Mesendoderm (in vitro differentiated cells): ENCODE measurements at regions not wholly inside any gene's neighbourhood (a gene's known extent, or its start where the extent isn't known, plus 50 kb on each side); places are given as distances from the start of the nearest gene placed in this dataset.

ENCODE experiments used
- DNase-seq: peaks from one replicate; pipeline ENCODE4 v3.0.0; 2013
- H2AK5ac ChIP-seq: 2 replicates; pipeline ENCODE4 v1.6.1; 2013; ENCODE audit warnings: low read length, inconsistent platforms
- H2BK120ac ChIP-seq: 2 replicates; pipeline ENCODE4 v1.6.1; 2013; ENCODE audit warnings: low read depth, mild to moderate bottlenecking, low read length, moderate library complexity, mixed read lengths
- H2BK15ac ChIP-seq: replicated peaks from 2 replicates; pipeline ENCODE4 v1.6.1; 2013; ENCODE audit warnings: low read depth, mild to moderate bottlenecking, moderate library complexity
- H2BK5ac ChIP-seq: 2 replicates; pipeline ENCODE4 v1.6.1; 2013; ENCODE audit warnings: low read length, inconsistent platforms
- H3K18ac ChIP-seq: 2 replicates; pipeline ENCODE4 v1.6.1; 2013; ENCODE audit warnings: mild to moderate bottlenecking, low read length, mixed read lengths
- H3K23ac ChIP-seq: one replicate; pipeline ENCODE4 v1.6.1; 2013; ENCODE audit warnings: low read length
- H3K27ac ChIP-seq: 2 replicates; pipeline ENCODE4 v1.5.1; 2013; ENCODE audit warnings: low read depth, mild to moderate bottlenecking, inconsistent platforms, low read length, moderate library complexity
- H3K27me3 ChIP-seq: 2 replicates; pipeline ENCODE4 v1.6.1; 2013; ENCODE audit warnings: low read length, control low read depth, mild to moderate bottlenecking, inconsistent platforms; ENCODE audit not compliant: insufficient read depth, poor library complexity
- H3K36me3 ChIP-seq: 2 replicates; pipeline ENCODE4 v1.6.1; 2013; ENCODE audit warnings: low read length, inconsistent platforms; ENCODE audit not compliant: control insufficient read depth, insufficient read depth
- H3K4ac ChIP-seq: one replicate; pipeline ENCODE4 v1.6.1; 2013; ENCODE audit warnings: low read depth, mild to moderate bottlenecking, low read length, moderate library complexity
- H3K4me1 ChIP-seq: 2 replicates; pipeline ENCODE4 v1.6.1; 2013; ENCODE audit warnings: low read depth, low read length, inconsistent platforms; ENCODE audit not compliant: control insufficient read depth
- H3K4me2 ChIP-seq: 2 replicates; pipeline ENCODE4 v1.6.1; 2013; ENCODE audit warnings: low read length
- H3K4me3 ChIP-seq: 2 replicates; pipeline ENCODE4 v1.5.1; 2013; ENCODE audit warnings: mild to moderate bottlenecking, low read length
- H3K56ac ChIP-seq: one replicate; pipeline ENCODE4 v1.6.1; 2013; ENCODE audit warnings: low read length
- H3K79me1 ChIP-seq: 2 replicates; pipeline ENCODE4 v1.6.1; 2013; ENCODE audit warnings: low read length, inconsistent platforms
- H3K79me2 ChIP-seq: 2 replicates; pipeline ENCODE4 v1.6.1; 2013; ENCODE audit warnings: mild to moderate bottlenecking, low read length; ENCODE audit not compliant: control insufficient read depth, insufficient read depth
- H3K9ac ChIP-seq: 2 replicates; pipeline ENCODE4 v1.6.1; 2013; ENCODE audit warnings: low read length, inconsistent platforms
- H4K5ac ChIP-seq: one replicate; pipeline ENCODE4 v1.6.1; 2013; ENCODE audit warnings: low read length
- H4K8ac ChIP-seq: one replicate; pipeline ENCODE4 v1.6.1; 2013; ENCODE audit warnings: low read depth, mild to moderate bottlenecking, control low read depth, low read length, moderate library complexity
- WGBS: extraction: QIAGEN DNeasy Blood & Tissue Kit; methylation state at CpG from one replicate; pipeline ENCODE4 v1.1.7; 2013; ENCODE audit warnings: low lambda C conversion rate, missing lambda C conversion rate; ENCODE audit not compliant: insufficient coverage; ENCODE audit errors: extremely low coverage; 5-methylcytosine and 5-hydroxymethylcytosine counted together

- no CpG with 5 or more reads among the region's 8 CpGs for WGBS
- no peak overlapping the region for H3K9ac ChIP-seq
- H4K8ac ChIP-seq = no peak overlapping the region
- no peak overlapping the region for H2AK5ac ChIP-seq
- H3K27ac ChIP-seq = no peak overlapping the region
- H3K79me2 ChIP-seq = no peaks in the 10 kb centered on the region
- no peak overlapping the region for H4K5ac ChIP-seq
- DNase-seq = no peak
- H3K79me1 ChIP-seq = no peaks in the 10 kb centered on the region
- H3K4me2 ChIP-seq = no peak overlapping the region
- H3K4me3 ChIP-seq = no peak overlapping the region
- no peak overlapping the region for H2BK15ac ChIP-seq
- H2BK120ac ChIP-seq = no peak overlapping the region
- no peak overlapping the region for H3K23ac ChIP-seq
- no peaks in the 10 kb centered on the region for H3K4me1 ChIP-seq
- no peak overlapping the region for H3K18ac ChIP-seq
- H3K4ac ChIP-seq = no peak overlapping the region
- H2BK5ac ChIP-seq = no peak overlapping the region
- no peak overlapping the region for H3K56ac ChIP-seq
- no peaks in the 10 kb centered on the region for H3K27me3 ChIP-seq
- no peaks in the 10 kb centered on the region for H3K36me3 ChIP-seq
These were observed 101.3 kb downstream of the INHBB start for GRCh38 chr2:120447127-120447785.

DNA sequence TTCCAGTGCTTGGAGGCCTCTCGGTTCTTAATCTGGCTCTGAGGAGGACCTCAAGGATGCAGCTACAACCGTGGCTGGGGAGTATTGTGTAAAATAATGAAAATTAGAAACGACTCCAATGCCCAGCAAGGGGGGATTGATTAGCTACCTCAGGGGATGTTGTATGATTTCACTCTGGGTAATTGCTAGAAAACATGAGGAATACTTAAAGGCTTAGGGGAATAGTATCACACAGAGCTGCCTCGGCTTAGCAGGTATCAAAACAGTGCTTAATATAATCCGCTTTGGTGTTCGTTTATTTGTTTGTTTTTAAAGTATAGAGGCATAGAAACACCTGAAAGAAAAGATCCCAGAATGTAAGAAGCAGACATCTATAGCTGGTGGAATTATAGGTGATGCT is 102.5 kb downstream of the INHBB start:
- H4K8ac ChIP-seq = no peak overlapping the region
- no peak overlapping the region for H3K4ac ChIP-seq
- H3K27me3 ChIP-seq = no peaks in the 10 kb centered on the region
- no peaks in the 10 kb centered on the region for H3K79me2 ChIP-seq
- H3K27ac ChIP-seq = no peak overlapping the region
- H3K18ac ChIP-seq = no peak overlapping the region
- no peak overlapping the region for H4K5ac ChIP-seq
- DNase-seq = no peak
- H3K56ac ChIP-seq = no peak overlapping the region
- H3K79me1 ChIP-seq = no peaks in the 10 kb centered on the region
- no peak overlapping the region for H2BK5ac ChIP-seq
- H2BK15ac ChIP-seq = no peak overlapping the region
- H3K23ac ChIP-seq = no peak overlapping the region
- H3K4me2 ChIP-seq = no peak overlapping the region
- H3K9ac ChIP-seq = no peak overlapping the region
- WGBS = no CpG with 5 or more reads among the region's 6 CpGs
- no peaks in the 10 kb centered on the region for H3K4me1 ChIP-seq
- H2BK120ac ChIP-seq = no peak overlapping the region
- no peak overlapping the region for H3K4me3 ChIP-seq
- H3K36me3 ChIP-seq = no peaks in the 10 kb centered on the region
- H2AK5ac ChIP-seq = no peak overlapping the region

DNA sequence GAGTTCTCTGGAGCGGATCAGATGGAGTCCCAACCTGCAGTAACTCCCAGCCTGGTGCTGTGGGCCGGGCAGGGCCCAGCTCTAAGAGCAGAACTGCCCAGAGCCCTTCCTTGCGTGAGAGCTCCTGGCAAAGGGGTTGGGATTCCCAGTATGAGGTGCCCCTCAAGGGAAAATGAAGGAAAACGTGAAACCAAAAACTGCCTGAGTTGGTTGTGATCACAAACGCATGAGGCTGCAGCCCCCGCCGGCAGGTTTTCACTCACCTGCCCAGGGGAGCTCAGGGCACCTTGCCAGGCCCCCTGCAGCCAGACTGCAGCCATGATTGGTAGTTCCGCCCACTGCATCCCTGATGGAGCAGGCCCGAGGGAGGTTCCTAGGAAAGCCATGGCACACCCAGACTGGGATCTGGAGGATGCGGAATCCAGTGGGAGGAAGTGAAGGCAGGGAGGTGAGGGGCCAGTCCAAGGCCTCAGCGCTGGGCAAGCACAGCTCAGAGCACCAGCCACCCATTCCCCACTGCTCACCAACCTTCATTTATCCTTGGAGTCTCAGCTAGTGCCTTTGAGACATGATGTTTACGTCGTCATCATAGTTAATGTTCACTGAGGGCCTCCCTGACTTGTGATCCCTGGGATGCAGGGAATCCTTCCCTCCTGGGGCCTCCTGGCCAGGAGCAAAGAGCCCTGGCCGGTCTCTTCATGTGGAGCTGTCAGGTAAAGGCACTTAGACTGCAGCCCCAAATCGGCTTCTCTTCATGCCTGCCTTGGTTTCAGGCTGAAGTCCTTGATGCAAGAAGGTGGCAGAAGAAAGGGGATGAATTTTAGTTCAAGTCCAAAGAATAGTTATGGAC is 103.2 kb downstream of the INHBB start:
- no peak overlapping the region for H3K9ac ChIP-seq
- no peaks in the 10 kb centered on the region for H3K27me3 ChIP-seq
- no peak overlapping the region for H2AK5ac ChIP-seq
- no peak overlapping the region for H3K23ac ChIP-seq
- no peak overlapping the region for H3K27ac ChIP-seq
- no peak overlapping the region for H3K18ac ChIP-seq
- no peak overlapping the region for H2BK120ac ChIP-seq
- H2BK5ac ChIP-seq = no peak overlapping the region
- H4K8ac ChIP-seq = no peak overlapping the region
- no peaks in the 10 kb centered on the region for H3K79me1 ChIP-seq
- no peak overlapping the region for H3K4me2 ChIP-seq
- no peaks in the 10 kb centered on the region for H3K4me1 ChIP-seq
- H3K79me2 ChIP-seq = no peaks in the 10 kb centered on the region
- no peaks in the 10 kb centered on the region for H3K36me3 ChIP-seq
- H3K4ac ChIP-seq = no peak overlapping the region
- H2BK15ac ChIP-seq = no peak overlapping the region
- no peak overlapping the region for H3K4me3 ChIP-seq
- no peak for DNase-seq
- WGBS = no CpG with 5 or more reads among the region's 15 CpGs
- H4K5ac ChIP-seq = no peak overlapping the region
- no peak overlapping the region for H3K56ac ChIP-seq

DNA sequence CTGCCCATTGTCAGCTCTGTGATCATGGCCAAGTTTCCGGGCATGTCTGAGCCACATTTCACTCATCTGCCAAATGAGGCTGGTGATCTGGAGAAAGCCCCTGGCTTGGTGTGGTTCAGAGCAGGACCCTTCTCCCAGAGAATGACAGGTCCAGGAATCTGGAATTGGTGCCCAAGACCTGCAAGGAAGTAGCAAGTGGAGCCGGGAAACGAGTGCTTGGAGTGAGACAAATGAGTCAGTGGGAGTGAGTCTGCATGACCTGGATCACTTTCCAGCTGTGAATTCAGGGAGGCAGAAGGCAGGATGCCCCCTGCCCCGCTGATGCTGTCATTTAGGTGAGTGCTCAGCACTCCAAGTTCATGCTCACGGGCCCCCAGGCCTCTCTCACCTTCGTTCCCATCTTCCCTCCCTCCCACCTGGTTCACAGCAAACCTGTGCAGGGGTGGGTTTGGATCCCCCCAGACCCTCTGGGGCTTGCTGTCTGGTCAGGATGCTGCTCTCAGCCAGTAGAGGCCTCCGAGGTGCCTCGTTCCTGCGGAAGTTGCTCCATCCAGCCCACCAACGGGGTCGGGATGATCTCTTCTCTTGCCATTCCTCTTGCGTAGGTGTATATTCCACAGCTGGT is 104.4 kb downstream of the INHBB start:
- no peak overlapping the region for H3K56ac ChIP-seq
- no peak overlapping the region for H2BK5ac ChIP-seq
- no peak overlapping the region for H3K18ac ChIP-seq
- DNase-seq = no peak
- H3K27ac ChIP-seq = no peak overlapping the region
- H3K4me3 ChIP-seq = no peak overlapping the region
- H4K8ac ChIP-seq = no peak overlapping the region
- H3K79me1 ChIP-seq = no peaks in the 10 kb centered on the region
- no peaks in the 10 kb centered on the region for H3K27me3 ChIP-seq
- H3K9ac ChIP-seq = no peak overlapping the region
- no peaks in the 10 kb centered on the region for H3K4me1 ChIP-seq
- no peak overlapping the region for H2AK5ac ChIP-seq
- H2BK120ac ChIP-seq = no peak overlapping the region
- WGBS = no CpG with 5 or more reads among the region's 12 CpGs
- no peak overlapping the region for H3K4ac ChIP-seq
- H3K79me2 ChIP-seq = no peaks in the 10 kb centered on the region
- no peak overlapping the region for H3K23ac ChIP-seq
- no peak overlapping the region for H4K5ac ChIP-seq
- no peak overlapping the region for H2BK15ac ChIP-seq
- H3K4me2 ChIP-seq = no peak overlapping the region
- no peaks in the 10 kb centered on the region for H3K36me3 ChIP-seq

DNA sequence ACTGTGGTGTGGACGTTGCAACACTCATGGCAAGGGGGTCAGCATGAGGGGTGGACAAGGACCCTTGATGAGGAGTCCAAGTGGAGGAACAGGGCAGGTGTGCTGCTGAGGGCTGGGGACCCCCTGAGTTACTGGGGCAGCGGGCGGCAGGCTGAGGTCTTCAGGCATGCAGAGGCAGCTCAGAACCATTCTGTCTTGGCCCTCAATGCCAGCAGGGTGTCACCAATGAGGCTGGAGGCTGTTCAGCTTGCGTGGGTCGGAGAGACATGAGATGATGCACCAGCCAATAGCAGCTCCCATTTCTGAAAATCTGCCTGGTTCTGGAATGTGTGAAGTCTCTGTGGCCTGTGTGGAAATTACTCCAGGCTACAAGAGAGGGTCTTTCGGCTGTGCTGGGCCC is 105.4 kb downstream of the INHBB start:
- Histone ChIP-seq H3K27ac (no peak overlapping the region), H4K5ac (no peak overlapping the region), H3K4me3 (no peak overlapping the region), H3K9ac (no peak overlapping the region), H3K79me1 (no peaks in the 10 kb centered on the region), H2AK5ac (no peak overlapping the region), H3K23ac (no peak overlapping the region), H3K36me3 (no peaks in the 10 kb centered on the region), H2BK120ac (no peak overlapping the region), H2BK15ac (no peak overlapping the region), H4K8ac (no peak overlapping the region), H2BK5ac (no peak overlapping the region), H3K27me3 (no peaks in the 10 kb centered on the region), H3K4ac (no peak overlapping the region), H3K4me1 (no peaks in the 10 kb centered on the region), H3K56ac (no peak overlapping the region), H3K4me2 (no peak overlapping the region), H3K18ac (no peak overlapping the region), H3K79me2 (no peaks in the 10 kb centered on the region)
- WGBS = no CpG with 5 or more reads among the region's 6 CpGs
- no peak for DNase-seq
